HepG2 (cell line): ENCODE measurements at regions not wholly inside any gene's neighbourhood (a gene's known extent, or its start where the extent isn't known, plus 50 kb on each side); places are given as distances from the start of the nearest gene placed in this dataset.

ENCODE experiments used
- ATAC-seq: fragments of 200-7000 bp; cut with Tn5 transposase; 3 replicates; pipeline ENCODE4 v1.9.1; 2020; ENCODE audit warnings: mild to moderate bottlenecking, moderate library complexity
- BruUV-seq: library from RNA; stranded (reverse); fragments of 400-500 nt; replicated peaks from 2 replicates; lab custom pipeline; 2021; lab: Mats Ljungman, UMichigan
- CTCF ChIA-PET: fragments of 300-600 bp; formaldehyde crosslinking; extraction: SDS; loops from one replicate; lab custom pipeline; 2021; ENCODE audit warnings: low total read pairs, inconsistent platforms, low intra/inter-chr PET ratio; lab: Yijun Ruan, JAX
- POLR2A ChIA-PET: fragments of 350-600 bp; sonication (Branson Sonifier 250); formaldehyde crosslinking; loops from one replicate; lab custom pipeline; 2020; ENCODE audit warnings: antibody characterized with exemption, inconsistent platforms; lab: Yijun Ruan, JAX
- DNase-seq: peaks from one replicate; pipeline ENCODE4 v3.0.0-alpha.2; 2015; ENCODE audit warnings: low spot score
- FAIRE-seq: peaks from 3 replicates; lab custom pipeline; 2011; peaks lifted over from hg19 to GRCh38; lab: Jason Lieb, UNC
- H2AFZ ChIP-seq: one replicate; pipeline ENCODE4 v1.6.1; 2011; ENCODE audit warnings: low read length, inconsistent platforms
- H3K27ac ChIP-seq: fragments of 300-600 bp; 3 replicates; pipeline ENCODE4 v1.8.0; 2011; ENCODE audit warnings: mixed run types, mild to moderate bottlenecking, mixed read lengths, low read length, inconsistent platforms; ENCODE audit not compliant: insufficient read depth; ENCODE audit errors: extremely low read length
- H3K27me3 ChIP-seq, 2 experiments: fragments of 200-600 bp in 1 of 2; 2 replicates in 1 of 2; 3 replicates in 1 of 2; pipeline versions ENCODE4 v1.6.0 to v1.8.0; 2011; ENCODE audit warnings: low read length in 2 of 2, mild to moderate bottlenecking in 2 of 2, moderate library complexity in 2 of 2, inconsistent platforms in 1 of 2; ENCODE audit not compliant: insufficient read depth in 2 of 2, control insufficient read depth in 1 of 2
- H3K36me3 ChIP-seq, 2 experiments: fragments of 200-600 bp in 1 of 2; replicated peaks in 1 of 2; 2 replicates in 1 of 2; 3 replicates in 1 of 2; pipeline versions ENCODE4 v1.5.1 to v1.8.0; 2011; ENCODE audit warnings: low read length in 2 of 2, inconsistent platforms in 1 of 2; ENCODE audit not compliant: insufficient read depth in 2 of 2, control insufficient read depth in 1 of 2
- H3K4me1 ChIP-seq: 2 replicates; pipeline ENCODE4 v1.5.1; 2012; ENCODE audit warnings: low read length, inconsistent platforms; ENCODE audit not compliant: insufficient read depth
- H3K4me2 ChIP-seq: 2 replicates; pipeline ENCODE4 v1.6.0; 2011; ENCODE audit warnings: low read depth, low read length, inconsistent platforms
- H3K4me3 ChIP-seq, 3 experiments: fragments of 200-600 bp in 1 of 3; sonication (generic), shearing (Covaris generic) in 1 of 3; replicated peaks in 1 of 3; 2 replicates each; pipeline ENCODE4 v1.5.1; 2011 to 2016; ENCODE audit warnings: low read length in 3 of 3, inconsistent platforms in 2 of 3, low read depth in 2 of 3, mild to moderate bottlenecking in 2 of 3, control low read depth in 1 of 3, mixed read lengths in 1 of 3; ENCODE audit not compliant: insufficient read depth in 1 of 3
- H3K79me2 ChIP-seq: one replicate; pipeline ENCODE4 v1.6.1; 2011; ENCODE audit warnings: low read length, inconsistent platforms; ENCODE audit not compliant: insufficient read depth
- H3K9ac ChIP-seq: 2 replicates; pipeline ENCODE4 v1.6.0; 2011; ENCODE audit warnings: mild to moderate bottlenecking, low read depth, low read length, inconsistent platforms; ENCODE audit not compliant: insufficient read depth
- H3K9me3 ChIP-seq: 2 replicates; pipeline ENCODE4 v1.5.1; 2012; ENCODE audit warnings: mild to moderate bottlenecking, low read length
- H4K20me1 ChIP-seq: 2 replicates; pipeline ENCODE4 v1.6.0; 2011; ENCODE audit warnings: inconsistent platforms, mild to moderate bottlenecking, low read length, moderate library complexity; ENCODE audit not compliant: insufficient read depth
- AGO1 ChIP-seq: fragments of 200-400 bp; formaldehyde crosslinking; IDR thresholded peaks from 2 replicates; pipeline ENCODE4 v1.6.1; 2017; ENCODE audit warnings: mild to moderate bottlenecking, low read depth, low read length, moderate library complexity; ENCODE audit not compliant: poor library complexity, severe bottlenecking
- ARNT ChIP-seq: fragments of 450-650 bp; IDR thresholded peaks from 2 replicates; pipeline ENCODE4 v1.6.1; 2017
- NKX3-1 ChIP-seq: sonication (generic); formaldehyde crosslinking; IDR thresholded peaks from 2 replicates; pipeline ENCODE4 v1.5.0; 2020; ENCODE audit warnings: missing genetic modification reagents
- PHF20 ChIP-seq: sonication (generic); formaldehyde crosslinking; IDR thresholded peaks from 2 replicates; pipeline ENCODE4 v1.5.0; 2020; ENCODE audit warnings: mild to moderate bottlenecking, missing genetic modification reagents
- ZNF260 ChIP-seq: sonication (generic); formaldehyde crosslinking; IDR thresholded peaks from 2 replicates; pipeline ENCODE4 v1.4.0; 2020; ENCODE audit warnings: missing genetic modification reagents, low read depth, mild to moderate bottlenecking, borderline replicate concordance
- WGBS: methylation state at CpG from one replicate; pipeline ENCODE4 v1.1.6; 2017; ENCODE audit warnings: low lambda C conversion rate; 5-methylcytosine and 5-hydroxymethylcytosine counted together
- in situ Hi-C: cut with HindIII; loops from 2 replicates; pipeline ENCODE4 v1.10.0; 2017; ENCODE audit warnings: low pct_unique_long_range_greater_than_20kb; ENCODE audit not compliant: extremely low pct_ligation_motif_present
- intact Hi-C: fragments of 100-400 bp; cut with micrococcal nuclease; formaldehyde crosslinking; loops from one replicate; pipeline ENCODE4 v1.10.0; 2022; ENCODE audit not compliant: unreplicated experiment
- TF ChIP-seq, protein P1 (sequence below), 2 experiments: sonication (generic) in 1 of 2; formaldehyde crosslinking in 1 of 2; IDR thresholded peaks; 2 replicates each; pipeline versions ENCODE4 v1.6.1 to v1.9.0; 2014 to 2022; ENCODE audit warnings: antibody characterized with exemption in 1 of 2, borderline replicate concordance in 1 of 2, inconsistent platforms in 1 of 2, low read depth in 1 of 2, missing genetic modification reagents in 1 of 2
- TF ChIP-seq, protein P2 (sequence below): sonication (generic); formaldehyde crosslinking; IDR thresholded peaks from 2 replicates; pipeline ENCODE4 v1.5.0; 2020; ENCODE audit warnings: missing genetic modification reagents
- TF ChIP-seq, protein P3 (sequence below): IDR thresholded peaks from 2 replicates; pipeline ENCODE4 v1.6.1; 2012; ENCODE audit warnings: inconsistent platforms
- TF ChIP-seq, protein P4 (sequence below): sonication (generic); formaldehyde crosslinking; IDR thresholded peaks from one replicate; pipeline ENCODE4 v1.5.1; 2020; ENCODE audit warnings: mild to moderate bottlenecking, missing genetic modification reagents; ENCODE audit errors: not compliant biosample characterization

DNA sequence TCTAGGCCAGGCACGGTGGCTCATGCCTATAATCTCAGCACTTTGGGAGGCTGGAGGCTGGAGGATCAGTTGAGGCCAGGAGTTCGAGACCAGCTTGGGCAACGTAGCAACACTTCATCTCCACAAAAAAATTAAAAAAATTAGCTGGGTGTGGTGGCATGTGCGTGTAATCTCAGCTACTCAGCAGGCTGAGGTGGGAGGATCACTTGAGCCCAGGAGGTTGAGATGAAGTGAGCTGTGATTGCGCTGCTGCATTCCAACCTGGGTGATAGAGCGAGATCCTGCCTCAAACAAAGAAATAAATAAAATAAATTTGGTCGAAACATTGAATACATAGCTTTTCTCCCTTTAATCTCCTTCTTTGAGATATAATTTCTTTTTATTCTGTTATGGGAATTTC is 80.6 kb upstream of the ITGB1 start:
- H2AFZ ChIP-seq: no peak overlapping the region
- in situ Hi-C loops (no loop called here), intact Hi-C loops (no loop called here)
- H3K9me3 ChIP-seq: no peaks in the 10 kb centered on the region
- POLR2A ChIA-PET: no interaction called here
- no peaks in the 10 kb centered on the region for H4K20me1 ChIP-seq
- CTCF ChIA-PET: no interaction called here
- no TSS peak for BruUV-seq
- H3K27me3 ChIP-seq: 0 out of 5 replicates have a peak, but pooled peaks cover 0 to 5% of the 10 kb centered on the region in 2 experiments
- ATAC-seq (no peak), FAIRE-seq (no peak), DNase-seq (no peak)
- H3K79me2 ChIP-seq: no peaks in the 10 kb centered on the region
- 47% methylated on average over 7 of the region's 7 CpGs for WGBS
- no peaks in the 10 kb centered on the region for H3K36me3 ChIP-seq
- no peak overlapping the region for H3K4me3 ChIP-seq
- no peak overlapping the region for H3K9ac ChIP-seq
- H3K27ac ChIP-seq: no peak overlapping the region
- no peak overlapping the region for H3K4me2 ChIP-seq
- no peaks in the 10 kb centered on the region for H3K4me1 ChIP-seq
- TF ChIP-seq ZNF260 (CRISPR knock-in tag) (no peak), ARNT (no peak), AGO1 (no peak), PHF20 (CRISPR knock-in tag) (no peak), NKX3-1 (CRISPR knock-in tag) (no peak)
- TF ChIP-seq, protein P1, sequence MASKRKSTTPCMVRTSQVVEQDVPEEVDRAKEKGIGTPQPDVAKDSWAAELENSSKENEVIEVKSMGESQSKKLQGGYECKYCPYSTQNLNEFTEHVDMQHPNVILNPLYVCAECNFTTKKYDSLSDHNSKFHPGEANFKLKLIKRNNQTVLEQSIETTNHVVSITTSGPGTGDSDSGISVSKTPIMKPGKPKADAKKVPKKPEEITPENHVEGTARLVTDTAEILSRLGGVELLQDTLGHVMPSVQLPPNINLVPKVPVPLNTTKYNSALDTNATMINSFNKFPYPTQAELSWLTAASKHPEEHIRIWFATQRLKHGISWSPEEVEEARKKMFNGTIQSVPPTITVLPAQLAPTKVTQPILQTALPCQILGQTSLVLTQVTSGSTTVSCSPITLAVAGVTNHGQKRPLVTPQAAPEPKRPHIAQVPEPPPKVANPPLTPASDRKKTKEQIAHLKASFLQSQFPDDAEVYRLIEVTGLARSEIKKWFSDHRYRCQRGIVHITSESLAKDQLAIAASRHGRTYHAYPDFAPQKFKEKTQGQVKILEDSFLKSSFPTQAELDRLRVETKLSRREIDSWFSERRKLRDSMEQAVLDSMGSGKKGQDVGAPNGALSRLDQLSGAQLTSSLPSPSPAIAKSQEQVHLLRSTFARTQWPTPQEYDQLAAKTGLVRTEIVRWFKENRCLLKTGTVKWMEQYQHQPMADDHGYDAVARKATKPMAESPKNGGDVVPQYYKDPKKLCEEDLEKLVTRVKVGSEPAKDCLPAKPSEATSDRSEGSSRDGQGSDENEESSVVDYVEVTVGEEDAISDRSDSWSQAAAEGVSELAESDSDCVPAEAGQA (IDR thresholded peaks at IDR 0.05; ENCODE audit: low read depth): no peak
- TF ChIP-seq, protein P1 (CRISPR knock-in tag; IDR thresholded peaks at IDR 0.05; ENCODE audit: borderline replicate concordance): no peak
- TF ChIP-seq, protein P2, sequence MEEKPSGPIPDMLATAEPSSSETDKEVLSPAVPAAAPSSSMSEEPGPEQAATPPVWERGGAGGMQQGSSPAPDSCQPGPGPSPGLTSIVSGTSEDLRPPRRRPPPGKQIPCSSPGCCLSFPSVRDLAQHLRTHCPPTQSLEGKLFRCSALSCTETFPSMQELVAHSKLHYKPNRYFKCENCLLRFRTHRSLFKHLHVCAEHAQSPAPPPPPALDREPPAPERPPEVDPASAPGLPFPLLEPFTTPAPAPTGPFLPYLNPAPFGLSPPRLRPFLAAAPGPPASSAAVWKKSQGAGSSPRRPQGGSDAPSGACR (CRISPR knock-in tag): no peak
- TF ChIP-seq, protein P3, sequence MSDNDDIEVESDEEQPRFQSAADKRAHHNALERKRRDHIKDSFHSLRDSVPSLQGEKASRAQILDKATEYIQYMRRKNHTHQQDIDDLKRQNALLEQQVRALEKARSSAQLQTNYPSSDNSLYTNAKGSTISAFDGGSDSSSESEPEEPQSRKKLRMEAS: no peak
- TF ChIP-seq, protein P4, sequence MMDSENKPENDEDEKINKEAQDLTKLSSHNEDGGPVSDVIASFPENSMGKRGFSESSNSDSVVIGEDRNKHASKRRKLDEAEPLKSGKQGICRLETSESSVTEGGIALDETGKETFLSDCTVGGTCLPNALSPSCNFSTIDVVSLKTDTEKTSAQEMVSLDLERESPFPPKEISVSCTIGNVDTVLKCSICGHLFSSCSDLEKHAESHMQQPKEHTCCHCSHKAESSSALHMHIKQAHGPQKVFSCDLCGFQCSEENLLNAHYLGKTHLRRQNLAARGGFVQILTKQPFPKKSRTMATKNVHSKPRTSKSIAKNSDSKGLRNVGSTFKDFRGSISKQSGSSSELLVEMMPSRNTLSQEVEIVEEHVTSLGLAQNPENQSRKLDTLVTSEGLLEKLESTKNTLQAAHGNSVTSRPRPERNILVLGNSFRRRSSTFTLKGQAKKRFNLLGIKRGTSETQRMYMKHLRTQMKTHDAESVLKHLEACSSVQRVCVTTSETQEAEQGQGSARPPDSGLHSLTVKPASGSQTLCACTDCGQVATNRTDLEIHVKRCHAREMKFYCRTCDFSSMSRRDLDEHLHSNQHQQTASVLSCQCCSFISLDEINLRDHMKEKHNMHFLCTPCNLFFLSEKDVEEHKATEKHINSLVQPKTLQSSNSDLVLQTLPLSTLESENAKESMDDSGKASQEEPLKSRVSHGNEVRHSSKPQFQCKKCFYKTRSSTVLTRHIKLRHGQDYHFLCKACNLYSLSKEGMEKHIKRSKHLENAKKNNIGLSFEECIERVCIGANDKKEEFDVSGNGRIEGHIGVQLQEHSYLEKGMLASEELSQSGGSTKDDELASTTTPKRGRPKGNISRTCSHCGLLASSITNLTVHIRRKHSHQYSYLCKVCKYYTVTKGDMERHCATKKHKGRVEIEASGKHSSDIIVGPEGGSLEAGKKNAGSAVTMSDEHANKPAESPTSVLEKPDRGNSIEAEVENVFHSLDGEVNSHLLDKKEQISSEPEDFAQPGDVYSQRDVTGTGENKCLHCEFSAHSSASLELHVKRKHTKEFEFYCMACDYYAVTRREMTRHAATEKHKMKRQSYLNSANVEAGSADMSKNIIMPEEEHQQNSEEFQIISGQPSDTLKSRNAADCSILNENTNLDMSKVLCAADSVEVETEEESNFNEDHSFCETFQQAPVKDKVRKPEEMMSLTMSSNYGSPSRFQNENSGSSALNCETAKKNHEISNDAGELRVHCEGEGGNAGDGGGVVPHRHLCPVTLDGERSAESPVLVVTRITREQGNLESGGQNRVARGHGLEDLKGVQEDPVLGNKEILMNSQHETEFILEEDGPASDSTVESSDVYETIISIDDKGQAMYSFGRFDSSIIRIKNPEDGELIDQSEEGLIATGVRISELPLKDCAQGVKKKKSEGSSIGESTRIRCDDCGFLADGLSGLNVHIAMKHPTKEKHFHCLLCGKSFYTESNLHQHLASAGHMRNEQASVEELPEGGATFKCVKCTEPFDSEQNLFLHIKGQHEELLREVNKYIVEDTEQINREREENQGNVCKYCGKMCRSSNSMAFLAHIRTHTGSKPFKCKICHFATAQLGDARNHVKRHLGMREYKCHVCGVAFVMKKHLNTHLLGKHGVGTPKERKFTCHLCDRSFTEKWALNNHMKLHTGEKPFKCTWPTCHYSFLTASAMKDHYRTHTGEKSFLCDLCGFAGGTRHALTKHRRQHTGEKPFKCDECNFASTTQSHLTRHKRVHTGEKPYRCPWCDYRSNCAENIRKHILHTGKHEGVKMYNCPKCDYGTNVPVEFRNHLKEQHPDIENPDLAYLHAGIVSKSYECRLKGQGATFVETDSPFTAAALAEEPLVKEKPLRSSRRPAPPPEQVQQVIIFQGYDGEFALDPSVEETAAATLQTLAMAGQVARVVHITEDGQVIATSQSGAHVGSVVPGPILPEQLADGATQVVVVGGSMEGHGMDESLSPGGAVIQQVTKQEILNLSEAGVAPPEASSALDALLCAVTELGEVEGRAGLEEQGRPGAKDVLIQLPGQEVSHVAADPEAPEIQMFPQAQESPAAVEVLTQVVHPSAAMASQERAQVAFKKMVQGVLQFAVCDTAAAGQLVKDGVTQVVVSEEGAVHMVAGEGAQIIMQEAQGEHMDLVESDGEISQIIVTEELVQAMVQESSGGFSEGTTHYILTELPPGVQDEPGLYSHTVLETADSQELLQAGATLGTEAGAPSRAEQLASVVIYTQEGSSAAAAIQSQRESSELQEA (CRISPR knock-in tag): no peak
